Bone marrow (tissue), 2 donors: ENCODE measurements at regions not wholly inside any gene's neighbourhood (a gene's known extent, or its start where the extent isn't known, plus 50 kb on each side); places are given as distances from the start of the nearest gene placed in this dataset.

Experiments
- DNase-seq, 2 donors: peaks; one replicate each; lab custom pipeline; 2025; lab: John Stamatoyannopoulos, UW

GRCh38 chr5:28512648-28513047, 1474.3 kb upstream of the CDH9 start:
- DNase-seq, result no peak

GRCh38 chr5:28505121-28505520, 1466.7 kb upstream of the CDH9 start:
- DNase-seq, result no peak

GRCh38 chr5:28500511-28500910, 1462.1 kb upstream of the CDH9 start:
- no peak for DNase-seq

- no peak for DNase-seq
Observed at GRCh38 chr5:28499766-28500290, 1461.4 kb upstream of the CDH9 start.

- no peak for DNase-seq
Observed at GRCh38 chr5:28495876-28496275, 1457.5 kb upstream of the CDH9 start.

- no peak for DNase-seq
Observed at GRCh38 chr5:28493456-28493855, 1455.1 kb upstream of the CDH9 start.

- no peak for DNase-seq
Observed at GRCh38 chr5:28488752-28489151, 1450.4 kb upstream of the CDH9 start.

- no peak for DNase-seq
Observed at GRCh38 chr5:28483327-28484025, 1445.1 kb upstream of the CDH9 start.

GRCh38 chr5:28473531-28474107, 1435.2 kb upstream of the CDH9 start:
- DNase-seq, result no peak

GRCh38 chr5:28468166-28468565, 1429.8 kb upstream of the CDH9 start:
- no peak for DNase-seq

GRCh38 chr5:28463728-28464127, 1425.3 kb upstream of the CDH9 start:
- DNase-seq, result no peak

GRCh38 chr5:28451483-28451882, 1413.1 kb upstream of the CDH9 start:
- no peak for DNase-seq

GRCh38 chr5:28450997-28451396, 1412.6 kb upstream of the CDH9 start:
- DNase-seq, result no peak

- DNase-seq, result no peak
Observed at GRCh38 chr5:28448791-28449190, 1410.4 kb upstream of the CDH9 start.

GRCh38 chr5:28430565-28431178, 1392.3 kb upstream of the CDH9 start:
- DNase-seq, result no peak

GRCh38 chr5:28421141-28421540, 1382.8 kb upstream of the CDH9 start:
- DNase-seq, result no peak

GRCh38 chr5:28415791-28416443, 1377.5 kb upstream of the CDH9 start:
- no peak for DNase-seq

GRCh38 chr5:28414619-28415018, 1376.2 kb upstream of the CDH9 start:
- DNase-seq, result no peak

- DNase-seq, result no peak
Observed at GRCh38 chr5:28408651-28409050, 1370.3 kb upstream of the CDH9 start.

- no peak for DNase-seq
Observed at GRCh38 chr5:28408186-28408585, 1369.8 kb upstream of the CDH9 start.

GRCh38 chr5:28404363-28405071, 1366.1 kb upstream of the CDH9 start:
- DNase-seq, result no peak

- no peak for DNase-seq
Observed at GRCh38 chr5:28403846-28404245, 1365.5 kb upstream of the CDH9 start.
